Lung microvascular endothelial cell (primary cell): ENCODE measurements at regions not wholly inside any gene's neighbourhood (a gene's known extent, or its start where the extent isn't known, plus 50 kb on each side); places are given as distances from the start of the nearest gene placed in this dataset.
"Not testable (repeated sequence)": the region's sequence is repeated elsewhere in the genome, so short reads cannot be mapped to it uniquely, and the experiment has no call there.

Source experiments
- DNase-seq, 2 donors: peaks; one replicate each; pipeline versions ENCODE4 v3.0.0 to v3.0.0-alpha.2; 2010; ENCODE audit warnings: low read depth in 2 of 2

DNA sequence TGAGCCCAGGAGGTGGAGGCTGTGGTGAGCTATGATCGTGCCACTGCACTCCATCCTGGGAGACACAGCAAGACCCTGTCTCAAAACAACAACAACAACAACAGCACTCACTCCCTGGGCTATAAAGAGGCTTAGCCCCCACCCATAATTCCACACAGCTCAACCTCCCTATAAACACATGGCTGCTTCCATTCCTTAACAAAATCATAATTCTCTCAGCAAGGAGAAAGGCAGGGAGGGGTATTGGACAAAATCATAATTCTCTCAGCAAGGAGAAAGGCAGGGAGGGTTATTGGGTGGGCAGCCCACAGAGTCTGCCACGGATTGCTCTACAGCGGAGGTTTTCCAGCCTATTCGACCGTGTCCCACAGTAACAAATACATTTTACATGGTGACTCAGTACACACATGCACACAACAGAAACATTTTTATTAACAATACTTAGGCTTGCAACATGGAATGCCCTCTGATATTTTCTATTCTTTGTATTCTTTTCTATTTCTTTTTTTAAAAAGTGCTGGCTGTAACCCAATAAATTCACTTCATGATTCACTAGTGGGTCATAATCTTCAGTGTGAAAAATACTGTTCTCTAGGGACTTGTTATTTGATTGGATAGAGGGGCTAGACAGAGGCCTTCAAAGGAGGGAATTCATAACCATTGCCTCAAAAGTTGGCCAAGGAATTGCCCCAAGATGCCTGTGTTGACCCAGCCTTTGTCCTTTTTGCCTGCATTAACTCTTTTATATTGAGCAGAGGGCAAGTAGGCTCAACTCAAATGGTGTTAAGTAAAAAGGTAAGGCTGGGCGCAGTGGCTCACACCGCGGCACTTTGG lies 50.6 kb upstream of the ZMYND8 start:
- DNase-seq, result peak in 1 of 2 donors; percentile 7

DNA sequence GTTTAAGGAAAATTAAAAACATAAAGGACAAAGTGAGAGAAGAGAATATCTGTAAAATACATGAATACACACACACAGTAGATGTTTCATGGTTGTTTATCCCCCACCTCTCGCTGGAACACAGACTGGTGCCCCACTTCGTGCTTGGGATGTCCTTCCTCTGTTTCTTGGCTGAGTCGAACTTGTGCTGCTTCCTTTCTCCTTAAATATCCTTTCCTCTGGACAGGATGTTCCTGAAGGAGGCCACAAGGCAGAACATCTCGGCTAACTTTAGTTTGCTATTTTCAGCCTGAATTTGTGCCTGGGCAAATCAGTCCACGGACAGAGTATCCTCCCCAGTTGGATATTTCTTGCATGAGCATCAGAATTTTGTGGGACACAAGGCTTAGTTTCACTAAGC lies 54.7 kb upstream of the ZMYND8 start:
- DNase-seq, result peak in 1 of 2 donors; percentile 20

DNA sequence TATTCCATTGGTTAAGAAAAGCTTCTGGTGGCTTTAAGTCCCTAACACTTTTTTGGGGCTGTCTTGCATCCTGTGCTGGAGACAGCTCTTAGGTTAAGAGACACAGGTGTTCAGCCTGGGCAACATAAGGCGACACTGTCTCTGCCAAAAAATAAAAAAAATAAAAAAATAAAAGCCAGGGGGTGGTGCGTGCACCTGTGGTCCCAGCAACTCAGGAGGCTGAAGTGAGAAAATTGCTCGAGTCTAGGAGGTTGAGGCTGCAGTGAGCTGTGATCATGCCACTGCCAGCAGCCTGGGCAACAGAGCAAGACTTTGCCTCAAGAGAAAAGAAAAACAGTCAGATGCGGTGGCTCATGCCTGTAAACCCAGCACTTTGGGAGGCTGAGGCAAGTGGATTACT lies 55.6 kb upstream of the ZMYND8 start:
- DNase-seq, result no peak

DNA sequence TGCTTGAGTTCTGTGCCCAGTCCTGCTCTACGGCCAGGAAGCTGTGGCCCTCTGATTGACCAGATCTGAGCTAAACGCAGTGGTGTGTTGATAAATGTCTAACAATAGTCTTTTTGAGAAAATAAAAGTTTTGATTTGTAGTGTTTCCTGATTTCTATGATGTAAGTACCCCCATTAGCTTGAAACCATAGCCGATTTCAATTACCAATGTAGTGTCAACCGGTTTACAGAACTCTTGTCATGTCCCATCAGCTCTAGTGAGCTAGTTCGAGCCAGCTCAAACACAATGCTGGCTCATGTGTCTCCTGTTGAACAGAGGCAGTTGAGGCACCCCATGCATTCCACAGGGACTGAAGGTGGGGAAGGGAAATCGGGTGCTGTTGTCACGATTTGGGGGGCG lies 56.7 kb upstream of the ZMYND8 start:
- DNase-seq, result no peak

GRCh38 chr20:47417245-47418068 lies 61.0 kb upstream of the ZMYND8 start:
- no peak for DNase-seq

DNA sequence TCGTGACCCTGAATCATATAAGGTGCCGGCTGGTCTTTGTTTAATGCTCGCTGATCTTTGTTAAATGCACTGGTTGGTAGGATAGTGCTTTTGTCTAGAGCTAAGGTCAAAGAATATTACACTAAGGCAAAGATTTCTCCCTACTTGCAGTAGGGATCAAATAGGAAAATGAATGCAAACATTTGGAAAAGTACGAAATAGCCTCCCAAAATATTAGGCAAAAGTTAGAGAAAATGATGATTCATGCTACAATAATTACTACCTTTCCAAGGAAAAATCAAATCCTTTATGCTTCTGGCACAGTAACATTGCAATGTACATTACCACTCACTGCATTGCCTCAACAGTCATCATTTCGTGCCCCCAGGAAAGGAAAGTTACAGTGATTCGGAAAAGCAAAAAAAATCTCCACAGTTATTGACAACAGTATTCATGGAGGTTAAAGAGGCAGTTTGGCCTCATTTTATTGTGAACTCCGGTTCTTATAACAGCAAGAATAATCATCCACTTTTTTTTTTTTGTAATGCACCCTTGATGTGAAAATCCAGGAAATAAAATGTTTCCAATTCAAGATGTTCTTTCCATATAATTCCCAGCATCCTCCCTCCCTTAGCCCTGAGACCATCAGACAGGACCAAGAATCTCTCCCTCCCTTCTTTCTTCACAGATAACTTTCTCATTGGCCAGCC lies 61.7 kb upstream of the ZMYND8 start:
- DNase-seq, result no peak

- DNase-seq, result no peak
These were observed 63.5 kb upstream of the ZMYND8 start for GRCh38 chr20:47419953-47420514.

- DNase-seq, result no peak
These were observed 64.6 kb upstream of the ZMYND8 start for GRCh38 chr20:47421076-47421475.

GRCh38 chr20:47423586-47423985 lies 67.1 kb upstream of the ZMYND8 start:
- DNase-seq, result no peak

GRCh38 chr20:47427067-47427466 lies 70.6 kb upstream of the ZMYND8 start:
- DNase-seq, result no peak

DNA sequence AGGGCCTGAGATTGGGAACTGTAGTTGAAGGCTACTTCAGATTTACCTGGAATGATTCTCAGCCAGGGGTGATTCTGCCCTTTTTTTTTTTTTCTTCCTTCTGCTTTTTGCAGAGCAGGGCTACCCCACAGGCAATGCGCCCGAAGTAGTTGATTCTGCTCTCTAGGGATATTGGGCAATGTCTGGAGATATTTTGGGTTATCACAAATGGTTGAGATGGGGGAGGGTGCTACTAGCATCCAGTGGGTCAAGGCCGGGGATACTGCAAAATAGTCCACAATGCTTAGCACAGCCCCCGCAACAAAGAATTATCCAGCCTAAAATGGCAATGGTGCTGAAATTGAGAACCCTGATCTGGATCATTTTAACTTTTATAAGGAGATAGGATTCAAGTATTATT lies 71.2 kb upstream of the ZMYND8 start:
- no peak for DNase-seq

DNA sequence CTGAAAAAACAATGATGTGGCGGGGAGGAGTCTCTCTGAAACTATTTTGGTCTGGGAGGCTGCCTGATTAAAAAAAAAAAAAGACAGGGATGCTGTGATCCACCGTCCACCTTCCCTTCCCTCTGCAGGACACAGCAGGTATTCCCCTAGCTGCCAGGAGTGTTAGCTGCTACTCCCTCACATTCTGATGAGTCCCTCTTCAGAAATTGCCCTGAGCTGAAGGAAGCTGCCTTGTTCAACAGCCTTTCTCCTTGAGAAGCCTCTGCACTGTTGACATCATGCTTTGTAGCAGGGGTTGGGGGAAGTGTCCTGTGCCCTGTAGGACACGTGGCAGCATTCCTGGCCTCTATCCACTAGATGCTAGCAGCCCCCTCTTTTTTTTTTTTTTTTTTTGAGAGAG lies 71.7 kb upstream of the ZMYND8 start:
- no peak for DNase-seq

- no peak for DNase-seq
These were observed 72.4 kb upstream of the ZMYND8 start for GRCh38 chr20:47428851-47429336.

- DNase-seq, result no peak
These were observed 72.3 kb upstream of the NCOA3 start for GRCh38 chr20:47429409-47429808.

DNA sequence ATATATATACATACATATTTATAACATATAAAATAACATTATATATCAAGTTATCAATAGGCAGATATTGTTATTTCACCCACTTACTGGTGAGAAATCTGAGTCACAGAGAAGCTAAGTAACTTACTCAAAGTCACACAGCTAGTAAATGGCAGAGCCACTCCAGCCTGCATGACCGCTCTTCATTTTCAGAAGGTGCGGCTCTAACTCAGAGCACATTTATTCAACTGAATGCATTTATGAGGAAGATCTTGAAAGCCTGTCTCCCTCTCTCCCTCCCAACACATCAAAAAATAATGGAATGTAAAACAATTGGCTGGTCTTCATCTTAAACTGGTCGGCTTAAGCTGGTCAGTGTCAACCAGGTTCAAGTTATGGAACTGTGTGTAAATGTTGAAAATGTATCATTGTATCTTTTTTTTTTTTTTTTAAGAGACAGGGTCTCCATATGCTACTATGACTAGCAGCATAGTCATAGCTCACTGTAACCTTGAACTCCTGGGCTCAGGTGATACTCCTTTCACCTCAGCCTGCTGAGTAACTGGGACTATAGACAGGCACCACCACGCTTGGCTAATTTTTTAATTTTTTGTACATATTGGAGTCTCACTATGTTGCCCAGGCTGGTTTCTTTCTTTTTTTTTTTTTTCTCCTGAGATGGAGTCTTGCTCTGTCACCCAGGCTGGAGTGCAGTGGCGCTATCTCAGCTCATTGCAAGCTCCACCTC lies 70.7 kb upstream of the NCOA3 start:
- DNase-seq, result no peak

DNA sequence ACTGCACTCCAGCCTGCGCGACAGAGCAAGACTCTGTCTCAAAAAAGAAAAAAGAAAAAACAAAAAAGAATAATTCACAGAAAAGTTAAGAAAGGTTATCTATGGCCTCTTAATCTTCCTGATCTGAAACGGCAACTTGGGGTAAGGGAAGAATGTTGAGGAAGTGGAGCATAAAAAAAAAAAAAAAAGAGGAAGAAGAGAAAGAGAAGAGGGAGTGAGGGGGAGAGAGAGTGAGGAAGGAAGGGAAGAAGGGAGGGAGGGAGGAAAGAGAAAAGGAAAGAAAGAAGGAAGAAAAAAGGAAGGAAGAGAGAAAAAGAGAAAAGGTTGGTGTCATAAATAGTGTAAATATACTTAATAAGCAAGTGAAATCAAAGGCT lies 68.9 kb upstream of the NCOA3 start:
- DNase-seq, result no peak

DNA sequence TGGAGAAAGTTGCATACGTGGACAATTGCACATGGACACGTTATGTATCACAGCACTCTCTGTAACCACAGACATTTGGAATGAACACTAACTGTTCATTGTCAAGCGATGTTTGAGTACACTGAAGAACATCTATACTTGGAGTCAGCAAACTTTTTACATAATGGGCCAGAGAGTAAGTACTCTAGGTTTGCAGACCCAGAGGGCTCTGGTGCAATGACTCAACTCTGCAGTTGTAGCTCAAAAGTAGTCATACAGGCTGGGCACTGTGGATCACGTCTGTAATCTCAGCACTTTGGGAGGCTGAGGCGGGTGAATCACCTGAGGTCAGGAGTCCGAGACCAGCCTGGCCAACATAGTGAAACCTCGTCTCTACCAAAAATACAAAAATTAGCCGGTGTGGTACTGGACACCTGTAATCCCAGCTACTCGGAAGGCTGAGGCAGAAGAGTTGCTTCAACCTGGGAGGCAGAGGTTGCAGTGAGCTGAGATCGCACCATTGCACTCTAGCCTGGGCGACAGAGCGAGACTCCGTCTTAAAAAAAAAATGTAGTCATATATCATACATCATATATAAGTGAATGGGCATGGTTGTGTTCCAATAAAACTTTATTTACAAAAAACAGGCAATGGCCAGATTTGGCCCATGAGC lies 67.4 kb upstream of the NCOA3 start:
- DNase-seq, result not testable (repeated sequence)

- DNase-seq, result peak in 1 of 2 donors; percentile 43
These were observed 63.0 kb upstream of the NCOA3 start for GRCh38 chr20:47438464-47439381.
